GM19328 (cell line): ENCODE measurements at regions not wholly inside any gene's neighbourhood (a gene's known extent, or its start where the extent isn't known, plus 50 kb on each side); places are given as distances from the start of the nearest gene placed in this dataset.
"Not testable (repeated sequence)": the region's sequence is repeated elsewhere in the genome, so short reads cannot be mapped to it uniquely, and the experiment has no call there.

Experiments used
- ATAC-seq: cut with Tn5 transposase; IDR thresholded peaks from one replicate; pipeline ENCODE4 v1.9.1; 2021; ENCODE audit warnings: mild to moderate bottlenecking, moderate library complexity; ENCODE audit not compliant: unreplicated experiment

- ATAC-seq: no peak
Observed at GRCh38 chr4:20196476-20196875, 55.2 kb upstream of the SLIT2 start.

GRCh38 chr4:20195071-20195885 is 56.4 kb upstream of the SLIT2 start:
- ATAC-seq: no peak

- ATAC-seq: no peak
Observed at GRCh38 chr4:20194123-20195013, 57.3 kb upstream of the SLIT2 start.

- no peak for ATAC-seq
Observed at GRCh38 chr4:20193141-20193936, 58.4 kb upstream of the SLIT2 start.

- ATAC-seq: no peak
Observed at GRCh38 chr4:20192736-20193135, 59.0 kb upstream of the SLIT2 start.

- no peak for ATAC-seq
Observed at GRCh38 chr4:20185103-20185502, 66.6 kb upstream of the SLIT2 start.

- ATAC-seq: not testable (repeated sequence)
Observed at GRCh38 chr4:20183131-20183530, 68.6 kb upstream of the SLIT2 start.

- no peak for ATAC-seq
Observed at GRCh38 chr4:20181926-20182325, 69.8 kb upstream of the SLIT2 start.

- ATAC-seq: no peak
Observed at GRCh38 chr4:20180509-20180908, 71.2 kb upstream of the SLIT2 start.

GRCh38 chr4:20178902-20179576 is 72.7 kb upstream of the SLIT2 start:
- no peak for ATAC-seq

- no peak for ATAC-seq
Observed at GRCh38 chr4:20176881-20177280, 74.8 kb upstream of the SLIT2 start.

- no peak for ATAC-seq
Observed at GRCh38 chr4:20172070-20172760, 79.5 kb upstream of the SLIT2 start.

- ATAC-seq: no peak
Observed at GRCh38 chr4:20166544-20166943, 85.2 kb upstream of the SLIT2 start.

GRCh38 chr4:20159516-20159915 is 92.2 kb upstream of the SLIT2 start:
- ATAC-seq: no peak

GRCh38 chr4:20158195-20158594 is 93.5 kb upstream of the SLIT2 start:
- ATAC-seq: no peak

- no peak for ATAC-seq
Observed at GRCh38 chr4:20151436-20151835, 100.3 kb upstream of the SLIT2 start.

GRCh38 chr4:20149143-20149542 is 102.6 kb upstream of the SLIT2 start:
- not testable (repeated sequence) for ATAC-seq

GRCh38 chr4:20137176-20137575 is 114.5 kb upstream of the SLIT2 start:
- no peak for ATAC-seq

- ATAC-seq: no peak
Observed at GRCh38 chr4:20127626-20128025, 124.1 kb upstream of the SLIT2 start.

GRCh38 chr4:20126906-20127305 is 124.8 kb upstream of the SLIT2 start:
- no peak for ATAC-seq
